ENCODE measurements at regions not wholly inside any gene's neighbourhood (a gene's known extent, or its start where the extent isn't known, plus 50 kb on each side); places are given as distances from the start of the nearest gene placed in this dataset.

GRCh38 chr21:24594082-24594481, 1013.2 kb downstream of the MRPL39 start:
- H3K9me3 ChIP-seq (ENCODE audit: control insufficient read depth in 1 of 2, low read length in 2 of 2), result no peaks in the 10 kb centered on the region
- Mint-ChIP-seq H3K36me3 (no peaks in the 10 kb centered on the region), H3K9me3 (peaks cover 0 to 8% (median 3%) of the 10 kb centered on the region in 8 donors), H3K27ac (no peak overlapping the region), H3K4me3 (no peak overlapping the region), H3K4me1 (no peaks in the 10 kb centered on the region), H3K27me3 (no peaks in the 10 kb centered on the region)
- H3K36me3 ChIP-seq (ENCODE audit: insufficient read depth, low read length), result no peaks in the 10 kb centered on the region
- POLR2A ChIA-PET (ENCODE audit: partially characterized antibody), result no interaction called here
- no peak overlapping the region for H3K4me3 ChIP-seq (ENCODE audit: low read length in 2 of 2)
- intact Hi-C loops (cut with micrococcal nuclease), result no loop called here
- no peak overlapping the region for H3K27ac ChIP-seq (ENCODE audit: low read depth, low read length)
- no peak for DNase-seq
- CTCF ChIA-PET (ENCODE audit: partially characterized antibody), result no interaction called here
- no peaks in the 10 kb centered on the region for H3K4me1 ChIP-seq (ENCODE audit: insufficient read depth, low read length)
- no peaks in the 10 kb centered on the region for H3K27me3 ChIP-seq (ENCODE audit: insufficient read depth, low read length)

- no peak for DNase-seq
- Histone ChIP-seq H3K36me3 (ENCODE audit: insufficient read depth, low read length) (no peaks in the 10 kb centered on the region), H3K4me1 (ENCODE audit: insufficient read depth, low read length) (no peaks in the 10 kb centered on the region), H3K4me3 (ENCODE audit: low read length in 2 of 2) (no peak overlapping the region), H3K27me3 (ENCODE audit: insufficient read depth, low read length) (no peaks in the 10 kb centered on the region), H3K27ac (ENCODE audit: low read depth, low read length) (no peak overlapping the region), H3K9me3 (ENCODE audit: control insufficient read depth in 1 of 2, low read length in 2 of 2) (no peaks in the 10 kb centered on the region)
- peaks cover 0 to 13% (median 3%) of the 10 kb centered on the region in 8 donors for H3K9me3 Mint-ChIP-seq
- intact Hi-C loops (cut with micrococcal nuclease), result no loop called here
- H3K27me3 Mint-ChIP-seq, result no peaks in the 10 kb centered on the region
- ChIA-PET CTCF (ENCODE audit: partially characterized antibody) (no interaction called here), POLR2A (ENCODE audit: partially characterized antibody) (no interaction called here)
- no peaks in the 10 kb centered on the region for H3K4me1 Mint-ChIP-seq
- no peak overlapping the region for H3K27ac Mint-ChIP-seq
- no peak overlapping the region for H3K4me3 Mint-ChIP-seq
- H3K36me3 Mint-ChIP-seq, result no peaks in the 10 kb centered on the region
Observed at GRCh38 chr21:24590261-24590660, 1017.0 kb downstream of the MRPL39 start.

- ChIA-PET CTCF (ENCODE audit: partially characterized antibody) (no interaction called here), POLR2A (ENCODE audit: partially characterized antibody) (no interaction called here)
- Mint-ChIP-seq H3K27ac (no peak overlapping the region), H3K27me3 (no peaks in the 10 kb centered on the region), H3K36me3 (no peaks in the 10 kb centered on the region), H3K4me1 (no peaks in the 10 kb centered on the region), H3K9me3 (peaks cover 0 to 6% (median 3%) of the 10 kb centered on the region in 8 donors), H3K4me3 (no peak overlapping the region)
- intact Hi-C loops (cut with micrococcal nuclease), result no loop called here
- Histone ChIP-seq H3K27ac (ENCODE audit: low read depth, low read length) (no peak overlapping the region), H3K27me3 (ENCODE audit: insufficient read depth, low read length) (no peaks in the 10 kb centered on the region), H3K9me3 (ENCODE audit: control insufficient read depth in 1 of 2, low read length in 2 of 2) (no peaks in the 10 kb centered on the region), H3K4me3 (ENCODE audit: low read length in 2 of 2) (no peak overlapping the region), H3K36me3 (ENCODE audit: insufficient read depth, low read length) (no peaks in the 10 kb centered on the region), H3K4me1 (ENCODE audit: insufficient read depth, low read length) (no peaks in the 10 kb centered on the region)
- no peak for DNase-seq
Observed at GRCh38 chr21:24583473-24583872, 1023.8 kb downstream of the MRPL39 start.

GRCh38 chr21:24577301-24577700, 1030.0 kb downstream of the MRPL39 start:
- no peaks in the 10 kb centered on the region for H3K27me3 Mint-ChIP-seq
- POLR2A ChIA-PET (ENCODE audit: partially characterized antibody), result no interaction called here
- H3K27ac ChIP-seq (ENCODE audit: low read depth, low read length), result no peak overlapping the region
- H3K27ac Mint-ChIP-seq, result no peak overlapping the region
- H3K27me3 ChIP-seq (ENCODE audit: insufficient read depth, low read length), result no peaks in the 10 kb centered on the region
- intact Hi-C loops (cut with micrococcal nuclease), result no loop called here
- H3K4me1 ChIP-seq (ENCODE audit: insufficient read depth, low read length), result no peaks in the 10 kb centered on the region
- no peaks in the 10 kb centered on the region for H3K4me1 Mint-ChIP-seq
- peaks cover 0 to 5% (median 0%) of the 10 kb centered on the region in 8 donors for H3K9me3 Mint-ChIP-seq
- no peaks in the 10 kb centered on the region for H3K36me3 Mint-ChIP-seq
- DNase-seq, result no peak
- no peak overlapping the region for H3K4me3 ChIP-seq (ENCODE audit: low read length in 2 of 2)
- no peaks in the 10 kb centered on the region for H3K36me3 ChIP-seq (ENCODE audit: insufficient read depth, low read length)
- H3K9me3 ChIP-seq (ENCODE audit: control insufficient read depth in 1 of 2, low read length in 2 of 2), result no peaks in the 10 kb centered on the region
- CTCF ChIA-PET (ENCODE audit: partially characterized antibody), result no interaction called here
- H3K4me3 Mint-ChIP-seq, result no peak overlapping the region

- ChIA-PET CTCF (ENCODE audit: partially characterized antibody) (no interaction called here), POLR2A (ENCODE audit: partially characterized antibody) (no interaction called here)
- no peak for DNase-seq
- Mint-ChIP-seq H3K27me3 (no peaks in the 10 kb centered on the region), H3K9me3 (peaks cover 0 to 19% (median 13%) of the 10 kb centered on the region in 8 donors), H3K4me1 (no peaks in the 10 kb centered on the region), H3K4me3 (no peak overlapping the region), H3K36me3 (no peaks in the 10 kb centered on the region), H3K27ac (no peak overlapping the region)
- intact Hi-C loops (cut with micrococcal nuclease), result no loop called here
- no peak overlapping the region for H3K27ac ChIP-seq (ENCODE audit: low read depth, low read length)
- no peaks in the 10 kb centered on the region for H3K36me3 ChIP-seq (ENCODE audit: insufficient read depth, low read length)
- H3K4me3 ChIP-seq (ENCODE audit: low read length in 2 of 2), result no peak overlapping the region
- H3K9me3 ChIP-seq (ENCODE audit: control insufficient read depth in 1 of 2, low read length in 2 of 2), result no peaks in the 10 kb centered on the region
- H3K27me3 ChIP-seq (ENCODE audit: insufficient read depth, low read length), result no peaks in the 10 kb centered on the region
- H3K4me1 ChIP-seq (ENCODE audit: insufficient read depth, low read length), result no peaks in the 10 kb centered on the region
Observed at GRCh38 chr21:24561291-24561690, 1046.0 kb downstream of the MRPL39 start.

GRCh38 chr21:24552491-24552890, 1054.8 kb downstream of the MRPL39 start:
- CTCF ChIA-PET (ENCODE audit: partially characterized antibody), result no interaction called here
- Histone ChIP-seq H3K27me3 (ENCODE audit: insufficient read depth, low read length) (no peaks in the 10 kb centered on the region), H3K4me1 (ENCODE audit: insufficient read depth, low read length) (no peaks in the 10 kb centered on the region), H3K36me3 (ENCODE audit: insufficient read depth, low read length) (no peaks in the 10 kb centered on the region), H3K9me3 (ENCODE audit: control insufficient read depth in 1 of 2, low read length in 2 of 2) (no peaks in the 10 kb centered on the region), H3K27ac (ENCODE audit: low read depth, low read length) (no peak overlapping the region), H3K4me3 (ENCODE audit: low read length in 2 of 2) (no peak overlapping the region)
- H3K9me3 Mint-ChIP-seq, result peaks cover 0 to 11% (median 3%) of the 10 kb centered on the region in 8 donors
- POLR2A ChIA-PET (ENCODE audit: partially characterized antibody), result no interaction called here
- no peaks in the 10 kb centered on the region for H3K36me3 Mint-ChIP-seq
- intact Hi-C loops (cut with micrococcal nuclease), result no loop called here
- no peaks in the 10 kb centered on the region for H3K27me3 Mint-ChIP-seq
- no peaks in the 10 kb centered on the region for H3K4me1 Mint-ChIP-seq
- H3K4me3 Mint-ChIP-seq, result no peak overlapping the region
- DNase-seq, result no peak
- H3K27ac Mint-ChIP-seq, result no peak overlapping the region

- Mint-ChIP-seq H3K4me3 (no peak overlapping the region), H3K4me1 (no peaks in the 10 kb centered on the region), H3K27me3 (no peaks in the 10 kb centered on the region), H3K9me3 (peaks cover 0 to 7% (median 0%) of the 10 kb centered on the region in 8 donors), H3K36me3 (no peaks in the 10 kb centered on the region), H3K27ac (no peak overlapping the region)
- ChIA-PET CTCF (ENCODE audit: partially characterized antibody) (no interaction called here), POLR2A (ENCODE audit: partially characterized antibody) (no interaction called here)
- no peaks in the 10 kb centered on the region for H3K4me1 ChIP-seq (ENCODE audit: insufficient read depth, low read length)
- no peaks in the 10 kb centered on the region for H3K27me3 ChIP-seq (ENCODE audit: insufficient read depth, low read length)
- H3K27ac ChIP-seq (ENCODE audit: low read depth, low read length), result no peak overlapping the region
- H3K9me3 ChIP-seq (ENCODE audit: control insufficient read depth in 1 of 2, low read length in 2 of 2), result no peaks in the 10 kb centered on the region
- no peak overlapping the region for H3K4me3 ChIP-seq (ENCODE audit: low read length in 2 of 2)
- intact Hi-C loops (cut with micrococcal nuclease), result no loop called here
- DNase-seq, result no peak
- no peaks in the 10 kb centered on the region for H3K36me3 ChIP-seq (ENCODE audit: insufficient read depth, low read length)
Observed at GRCh38 chr21:24545807-24546361, 1061.4 kb downstream of the MRPL39 start.

All from CD4-positive, alpha-beta memory T cell (primary cell).